Transverse colon (tissue), 4 donors: ENCODE measurements at regions not wholly inside any gene's neighbourhood (a gene's known extent, or its start where the extent isn't known, plus 50 kb on each side); places are given as distances from the start of the nearest gene placed in this dataset.

Experiments
- DNase-seq: peaks from one replicate; pipeline ENCODE4 v3.0.0-alpha.2; 2019
- H3K27ac ChIP-seq, 4 donors: fragments of 200-600 bp; sonication (generic); 2 replicates each; pipeline ENCODE4 v1.5.1; 2016 to 2018; ENCODE audit warnings: inconsistent platforms in 4 of 4
- H3K27me3 ChIP-seq: fragments of 200-600 bp; sonication (generic); 2 replicates; pipeline ENCODE4 v1.5.1; 2017; ENCODE audit warnings: inconsistent platforms
- H3K36me3 ChIP-seq, 4 donors: fragments of 200-600 bp; sonication (generic); 2 replicates each; pipeline ENCODE4 v1.5.1; 2017 to 2019; ENCODE audit warnings: inconsistent platforms in 4 of 4
- H3K4me1 ChIP-seq, 4 donors: fragments of 200-600 bp; sonication (generic); 2 replicates each; pipeline ENCODE4 v1.5.1; 2017 to 2020; ENCODE audit warnings: inconsistent platforms in 4 of 4
- H3K4me3 ChIP-seq, 4 donors: fragments of 200-600 bp; sonication (generic); 1 replicate in 1 of 4; 2 replicates in 3 of 4; pipeline versions ENCODE4 v1.5.1 to v1.6.1; 2017 to 2019; ENCODE audit warnings: inconsistent platforms in 4 of 4
- H3K9me3 ChIP-seq, 2 donors: fragments of 200-600 bp; sonication (generic); 2 replicates each; pipeline ENCODE4 v1.5.1; 2017 to 2019; ENCODE audit warnings: inconsistent platforms in 2 of 2
- EP300 ChIP-seq: sonication (generic); formaldehyde crosslinking; IDR thresholded peaks from one replicate; pipeline ENCODE4 v1.6.1; 2017; ENCODE audit warnings: antibody characterized with exemption, low read depth
- POLR2A ChIP-seq: fragments of 450-650 bp; IDR thresholded peaks from one replicate; pipeline ENCODE4 v1.6.1; 2016; ENCODE audit warnings: antibody characterized with exemption, mild to moderate bottlenecking, moderate library complexity
- POLR2AphosphoS5 ChIP-seq, 3 donors: sonication (generic); formaldehyde crosslinking; IDR thresholded peaks; one replicate each; pipeline ENCODE4 v1.6.1; 2016; ENCODE audit warnings: antibody characterized with exemption in 3 of 3
- WGBS, 2 donors: methylation state at CpG; one replicate each; pipeline ENCODE4 v1.1.5; 2018; ENCODE audit warnings: low coverage in 1 of 2; 5-methylcytosine and 5-hydroxymethylcytosine counted together
- in situ Hi-C, 4 donors: fragments of 200-750 bp; cut with MboI; loops; one replicate each; pipeline versions ENCODE4 v1.15.0 to v1.15.1; 2017; ENCODE audit warnings: low sequenced_read_pairs in 3 of 4, low pct_ligation_motif_present in 1 of 4, low pct_unique_long_range_greater_than_20kb in 1 of 4
- intact Hi-C: fragments of 100-400 bp; cut with DNase I; formaldehyde crosslinking; loops from one replicate; pipeline ENCODE4 v1.15.1; 2023; ENCODE audit warnings: low total_unique reads
- TF ChIP-seq, protein P1 (sequence below), 5 experiments: fragments of 200-600 bp in 3 of 5; fragments of 450-650 bp in 2 of 5; sonication (generic) in 3 of 5; IDR thresholded peaks; 1 replicate in 2 of 5; 2 replicates in 3 of 5; pipeline ENCODE4 v1.5.1; 2016 to 2017; ENCODE audit warnings: antibody characterized with exemption in 5 of 5, inconsistent platforms in 3 of 5, mild to moderate bottlenecking in 2 of 5, moderate library complexity in 1 of 5

DNA sequence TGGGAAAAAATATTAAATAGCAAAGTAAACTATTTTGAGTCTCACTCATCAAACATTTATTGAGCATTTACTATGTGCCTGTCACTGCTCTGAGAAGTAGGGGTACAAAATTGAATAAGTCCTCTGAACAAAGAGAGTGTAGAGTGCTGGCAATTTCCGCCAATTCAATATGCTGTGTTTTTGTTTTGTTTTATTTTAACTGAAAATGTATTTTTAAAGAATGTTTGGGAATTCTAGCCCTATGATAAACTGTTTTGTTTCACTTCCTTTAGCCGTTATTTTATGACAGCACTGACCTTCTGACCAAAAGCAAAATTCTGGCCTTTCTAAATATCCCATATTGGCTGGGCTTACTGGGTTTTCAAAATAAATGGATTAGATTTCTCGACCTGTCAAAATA lies 64.7 kb upstream of the LMO2 start:
- DNase-seq = no peak
- intact Hi-C loops (no loop called here), in situ Hi-C loops (no loop called here)
- H3K4me3 ChIP-seq = no peak overlapping the region
- TF ChIP-seq EP300 = no peak
- no peak for TF ChIP-seq POLR2AphosphoS5 (IDR thresholded peaks at IDR 0.05)
- TF ChIP-seq, protein P1, sequence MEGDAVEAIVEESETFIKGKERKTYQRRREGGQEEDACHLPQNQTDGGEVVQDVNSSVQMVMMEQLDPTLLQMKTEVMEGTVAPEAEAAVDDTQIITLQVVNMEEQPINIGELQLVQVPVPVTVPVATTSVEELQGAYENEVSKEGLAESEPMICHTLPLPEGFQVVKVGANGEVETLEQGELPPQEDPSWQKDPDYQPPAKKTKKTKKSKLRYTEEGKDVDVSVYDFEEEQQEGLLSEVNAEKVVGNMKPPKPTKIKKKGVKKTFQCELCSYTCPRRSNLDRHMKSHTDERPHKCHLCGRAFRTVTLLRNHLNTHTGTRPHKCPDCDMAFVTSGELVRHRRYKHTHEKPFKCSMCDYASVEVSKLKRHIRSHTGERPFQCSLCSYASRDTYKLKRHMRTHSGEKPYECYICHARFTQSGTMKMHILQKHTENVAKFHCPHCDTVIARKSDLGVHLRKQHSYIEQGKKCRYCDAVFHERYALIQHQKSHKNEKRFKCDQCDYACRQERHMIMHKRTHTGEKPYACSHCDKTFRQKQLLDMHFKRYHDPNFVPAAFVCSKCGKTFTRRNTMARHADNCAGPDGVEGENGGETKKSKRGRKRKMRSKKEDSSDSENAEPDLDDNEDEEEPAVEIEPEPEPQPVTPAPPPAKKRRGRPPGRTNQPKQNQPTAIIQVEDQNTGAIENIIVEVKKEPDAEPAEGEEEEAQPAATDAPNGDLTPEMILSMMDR (IDR thresholded peaks at IDR 0.05) = no peak
- TF ChIP-seq POLR2A = no peak
- H3K27ac ChIP-seq = no peak overlapping the region
- no peaks in the 10 kb centered on the region for H3K4me1 ChIP-seq
- H3K9me3 ChIP-seq = no peaks in the 10 kb centered on the region
- no peaks in the 10 kb centered on the region for H3K36me3 ChIP-seq
- H3K27me3 ChIP-seq = no peaks in the 10 kb centered on the region
- WGBS, 2 donors = 67 to 72% methylated on average over 3 of the region's 3 CpGs

- in situ Hi-C loops (no loop called here), intact Hi-C loops (no loop called here)
- H3K4me3 ChIP-seq = no peak overlapping the region
- TF ChIP-seq POLR2AphosphoS5 (IDR thresholded peaks at IDR 0.05) (no peak), POLR2A (no peak), EP300 (no peak)
- TF ChIP-seq, protein P1 (IDR thresholded peaks at IDR 0.05) = no peak
- no peaks in the 10 kb centered on the region for H3K4me1 ChIP-seq
- H3K36me3 ChIP-seq = no peaks in the 10 kb centered on the region
- H3K9me3 ChIP-seq = no peaks in the 10 kb centered on the region
- no peak overlapping the region for H3K27ac ChIP-seq
- no peak for DNase-seq
- 78 to 81% methylated on average over 2 to 5 of the region's 5 CpGs for WGBS, 2 donors
- H3K27me3 ChIP-seq = no peaks in the 10 kb centered on the region
Observed at GRCh38 chr11:33953289-33953688, 61.4 kb upstream of the LMO2 start.

DNA sequence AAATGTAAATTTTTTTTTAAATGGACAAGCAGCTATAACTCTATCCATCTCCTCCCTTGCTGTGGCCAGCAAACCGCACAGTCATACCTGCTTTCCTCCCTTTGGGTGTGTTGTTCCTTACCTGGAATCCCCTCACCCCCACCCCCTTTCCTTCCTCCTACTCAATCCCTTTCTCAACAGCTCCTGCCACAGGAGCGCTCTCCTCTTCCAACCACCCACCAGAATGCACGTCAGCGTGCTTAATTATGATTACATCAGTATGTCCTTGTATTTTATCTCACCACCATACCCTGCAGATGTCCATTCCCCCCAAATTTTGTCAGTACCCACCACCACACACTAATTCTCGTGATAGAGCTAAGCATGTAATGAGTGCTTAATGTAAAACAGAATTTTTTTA lies 60.9 kb upstream of the LMO2 start:
- H3K36me3 ChIP-seq = no peaks in the 10 kb centered on the region
- no peaks in the 10 kb centered on the region for H3K4me1 ChIP-seq
- no peak overlapping the region for H3K27ac ChIP-seq
- H3K9me3 ChIP-seq = no peaks in the 10 kb centered on the region
- no peak for DNase-seq
- no peak for TF ChIP-seq POLR2AphosphoS5 (IDR thresholded peaks at IDR 0.05)
- no peak for TF ChIP-seq POLR2A
- TF ChIP-seq, protein P1 (IDR thresholded peaks at IDR 0.05) = no peak
- TF ChIP-seq EP300 = no peak
- H3K27me3 ChIP-seq = no peaks in the 10 kb centered on the region
- intact Hi-C loops = no loop called here
- 65 to 85% methylated on average over 4 to 5 of the region's 5 CpGs for WGBS, 2 donors
- H3K4me3 ChIP-seq = no peak overlapping the region
- in situ Hi-C loops = no loop called here

- no peak overlapping the region for H3K4me3 ChIP-seq
- H3K4me1 ChIP-seq = no peaks in the 10 kb centered on the region
- WGBS, 2 donors = 76 to 88% methylated on average over 2 to 8 of the region's 8 CpGs
- H3K27ac ChIP-seq = no peak overlapping the region
- in situ Hi-C loops = no loop called here
- H3K27me3 ChIP-seq = no peaks in the 10 kb centered on the region
- no peak for DNase-seq
- intact Hi-C loops = no loop called here
- H3K9me3 ChIP-seq = no peaks in the 10 kb centered on the region
- no peaks in the 10 kb centered on the region for H3K36me3 ChIP-seq
- TF ChIP-seq POLR2A (no peak), EP300 (no peak), POLR2AphosphoS5 (IDR thresholded peaks at IDR 0.05) (no peak)
- TF ChIP-seq, protein P1 (IDR thresholded peaks at IDR 0.05) = no peak
Observed at GRCh38 chr11:33949252-33949913, 57.5 kb upstream of the LMO2 start.
